K562 (cell line): ENCODE measurements at regions not wholly inside any gene's neighbourhood (a gene's known extent, or its start where the extent isn't known, plus 50 kb on each side); places are given as distances from the start of the nearest gene placed in this dataset.

Experiments
- CREB1 ChIP-seq, 2 experiments: sonication (generic) in 1 of 2; formaldehyde crosslinking in 1 of 2; IDR thresholded peaks; 2 replicates each; pipeline versions ENCODE4 v1.6.1 to v1.8.0; 2012 to 2022; ENCODE audit warnings: inconsistent platforms in 1 of 2, mild to moderate bottlenecking in 1 of 2, missing genetic modification reagents in 1 of 2, moderate library complexity in 1 of 2
- CTCF ChIP-seq, 3 experiments: IDR thresholded peaks in 2 of 3; conservative IDR thresholded peaks in 1 of 3; 2 replicates each; pipeline ENCODE4 v1.5.1; 2011 to 2012; ENCODE audit warnings: low read length in 3 of 3, mild to moderate bottlenecking in 3 of 3, control low read depth in 2 of 3, improper control_type of control experiment in 1 of 3, inconsistent platforms in 1 of 3, low read depth in 1 of 3, mixed read lengths in 1 of 3, moderate library complexity in 1 of 3; ENCODE audit not compliant: insufficient read depth in 2 of 3
- HMG20A ChIP-seq: fragments of 450-650 bp; formaldehyde crosslinking; conservative IDR thresholded peaks from 2 replicates; pipeline ENCODE4 v1.4.0; 2020; ENCODE audit warnings: mild to moderate bottlenecking, mixed read lengths
- MEIS2 ChIP-seq: fragments of 450-650 bp; IDR thresholded peaks from 2 replicates; pipeline ENCODE4 v1.6.1; 2014; ENCODE audit warnings: mild to moderate bottlenecking; ENCODE audit not compliant: partially characterized antibody
- PHF21A ChIP-seq: fragments of 450-650 bp; IDR thresholded peaks from 2 replicates; pipeline ENCODE4 v1.6.1; 2017; ENCODE audit warnings: low read depth, borderline replicate concordance
- POLR2A ChIP-seq: fragments of 450-650 bp; conservative IDR thresholded peaks from 2 replicates; pipeline ENCODE4 v1.6.1; 2016
- RAD51 ChIP-seq: fragments of 450-650 bp; IDR thresholded peaks from 2 replicates; pipeline ENCODE4 v1.7.1; 2016; ENCODE audit warnings: low read depth, mild to moderate bottlenecking, borderline replicate concordance
- RNF219 ChIP-seq: fragments of 250-450 bp; sonication (Bioruptor Pico); IDR thresholded peaks from 2 replicates; pipeline ENCODE4 v1.5.0; 2022; ENCODE audit warnings: mild to moderate bottlenecking
- ZFX ChIP-seq: sonication (generic); formaldehyde crosslinking; IDR thresholded peaks from 2 replicates; pipeline ENCODE4 v1.8.0; 2022; ENCODE audit warnings: mild to moderate bottlenecking, missing genetic modification reagents, moderate library complexity
- TF ChIP-seq, protein P1 (sequence below): IDR thresholded peaks from 2 replicates; pipeline ENCODE4 v1.6.1; 2016; ENCODE audit warnings: missing genetic modification characterization, missing compliant biosample characterization

GRCh38 chr1:111062081-111062480, 77.8 kb downstream of the DRAM2 start:
- TF ChIP-seq ZFX (CRISPR knock-in tag) (no peak), RNF219 (CRISPR knock-in tag) (no peak), CTCF (IDR thresholded peaks at IDR 0.05 in 2 of 3, conservative IDR thresholded peaks at IDR 0.05 in 1 of 3; ENCODE audit: insufficient read depth in 2 of 3, low read depth in 1 of 3, low read length in 3 of 3) (no peak), POLR2A (no peak), RAD51 (no peak), PHF21A (no peak), MEIS2 (no peak), CREB1 (IDR thresholded peaks at IDR 0.05) (no peak), CREB1 (CRISPR knock-in tag; IDR thresholded peaks at IDR 0.05) (no peak), HMG20A (no peak)
- TF ChIP-seq, protein P1, sequence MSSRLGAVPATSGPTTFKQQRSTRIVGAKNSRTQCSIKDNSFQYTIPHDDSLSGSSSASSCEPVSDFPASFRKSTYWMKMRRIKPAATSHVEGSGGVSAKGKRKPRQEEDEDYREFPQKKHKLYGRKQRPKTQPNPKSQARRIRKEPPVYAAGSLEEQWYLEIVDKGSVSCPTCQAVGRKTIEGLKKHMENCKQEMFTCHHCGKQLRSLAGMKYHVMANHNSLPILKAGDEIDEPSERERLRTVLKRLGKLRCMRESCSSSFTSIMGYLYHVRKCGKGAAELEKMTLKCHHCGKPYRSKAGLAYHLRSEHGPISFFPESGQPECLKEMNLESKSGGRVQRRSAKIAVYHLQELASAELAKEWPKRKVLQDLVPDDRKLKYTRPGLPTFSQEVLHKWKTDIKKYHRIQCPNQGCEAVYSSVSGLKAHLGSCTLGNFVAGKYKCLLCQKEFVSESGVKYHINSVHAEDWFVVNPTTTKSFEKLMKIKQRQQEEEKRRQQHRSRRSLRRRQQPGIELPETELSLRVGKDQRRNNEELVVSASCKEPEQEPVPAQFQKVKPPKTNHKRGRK, result no peak
